Neural progenitor cell (in vitro differentiated cells): ENCODE measurements at regions not wholly inside any gene's neighbourhood (a gene's known extent, or its start where the extent isn't known, plus 50 kb on each side); places are given as distances from the start of the nearest gene placed in this dataset.

Experiments used
- DNase-seq: peaks from one replicate; pipeline ENCODE4 v3.0.0-alpha.2; 2016; ENCODE audit warnings: low spot score
- H2AFZ ChIP-seq: fragments of 200-600 bp; sonication (generic); replicated peaks from 2 replicates; pipeline ENCODE4 v1.6.1; 2016; ENCODE audit warnings: antibody characterized with exemption
- H3F3A ChIP-seq: fragments of 200-600 bp; sonication (generic); 2 replicates; pipeline ENCODE4 v1.6.1; 2016; ENCODE audit warnings: antibody characterized with exemption, low read depth
- H3K27ac ChIP-seq: fragments of 200-600 bp; sonication (generic); 2 replicates; pipeline ENCODE4 v1.5.1; 2016; ENCODE audit warnings: mild to moderate bottlenecking
- H3K27me3 ChIP-seq: fragments of 200-600 bp; sonication (generic); 2 replicates; pipeline ENCODE4 v1.6.1; 2016; ENCODE audit warnings: mild to moderate bottlenecking, moderate library complexity
- H3K36me3 ChIP-seq: fragments of 200-600 bp; sonication (generic); 2 replicates; pipeline ENCODE4 v1.5.1; 2016
- H3K4me1 ChIP-seq: fragments of 200-600 bp; sonication (generic); 2 replicates; pipeline ENCODE4 v1.6.1; 2016; ENCODE audit warnings: mixed run types
- H3K4me2 ChIP-seq: fragments of 200-600 bp; sonication (generic); 2 replicates; pipeline ENCODE4 v1.6.1; 2016
- H3K4me3 ChIP-seq: fragments of 200-600 bp; sonication (generic); 2 replicates; pipeline ENCODE4 v1.5.1; 2016
- H3K79me2 ChIP-seq: fragments of 200-600 bp; sonication (generic); 2 replicates; pipeline ENCODE4 v1.6.1; 2016; ENCODE audit warnings: low read depth
- H3K9ac ChIP-seq: fragments of 200-600 bp; sonication (generic); 2 replicates; pipeline ENCODE4 v1.6.1; 2016
- H3K9me3 ChIP-seq: fragments of 200-600 bp; sonication (generic); 2 replicates; pipeline ENCODE4 v1.5.1; 2016; ENCODE audit warnings: low read depth
- H4K20me1 ChIP-seq: fragments of 200-600 bp; sonication (generic); 2 replicates; pipeline ENCODE4 v1.6.1; 2016; ENCODE audit warnings: low read depth
- H3K27ac Mint-ChIP-seq: 3 replicates; pipeline ENCODE4 v1.8.0; 2021; ENCODE audit warnings: mixed read lengths
- H3K27me3 Mint-ChIP-seq: 2 replicates; pipeline ENCODE4 v1.8.0; 2022; ENCODE audit warnings: low read depth, mild to moderate bottlenecking, inconsistent platforms, moderate library complexity, mixed read lengths; ENCODE audit not compliant: insufficient read depth
- H3K36me3 Mint-ChIP-seq: 3 replicates; pipeline ENCODE4 v1.8.0; 2021; ENCODE audit warnings: mixed read lengths
- H3K4me1 Mint-ChIP-seq: 3 replicates; pipeline ENCODE4 v1.8.0; 2021; ENCODE audit warnings: mixed read lengths
- H3K4me3 Mint-ChIP-seq: 3 replicates; pipeline ENCODE4 v1.8.0; 2021; ENCODE audit warnings: mild to moderate bottlenecking, moderate library complexity, mixed read lengths
- H3K9me3 Mint-ChIP-seq: 3 replicates; pipeline ENCODE4 v1.8.0; 2020; ENCODE audit warnings: mixed read lengths
- CTCF ChIP-seq: fragments of 200-600 bp; sonication (generic); IDR thresholded peaks from 2 replicates; pipeline ENCODE4 v1.5.1; 2017; ENCODE audit warnings: antibody characterized with exemption, mild to moderate bottlenecking
- EZH2 ChIP-seq: fragments of 200-600 bp; sonication (generic); IDR thresholded peaks from 2 replicates; pipeline ENCODE4 v1.6.1; 2017; ENCODE audit warnings: antibody characterized with exemption, mild to moderate bottlenecking, moderate library complexity
- EZH2phosphoT487 ChIP-seq: fragments of 200-600 bp; sonication (generic); IDR thresholded peaks from 2 replicates; pipeline ENCODE4 v1.6.1; 2017; ENCODE audit warnings: antibody characterized with exemption

DNA sequence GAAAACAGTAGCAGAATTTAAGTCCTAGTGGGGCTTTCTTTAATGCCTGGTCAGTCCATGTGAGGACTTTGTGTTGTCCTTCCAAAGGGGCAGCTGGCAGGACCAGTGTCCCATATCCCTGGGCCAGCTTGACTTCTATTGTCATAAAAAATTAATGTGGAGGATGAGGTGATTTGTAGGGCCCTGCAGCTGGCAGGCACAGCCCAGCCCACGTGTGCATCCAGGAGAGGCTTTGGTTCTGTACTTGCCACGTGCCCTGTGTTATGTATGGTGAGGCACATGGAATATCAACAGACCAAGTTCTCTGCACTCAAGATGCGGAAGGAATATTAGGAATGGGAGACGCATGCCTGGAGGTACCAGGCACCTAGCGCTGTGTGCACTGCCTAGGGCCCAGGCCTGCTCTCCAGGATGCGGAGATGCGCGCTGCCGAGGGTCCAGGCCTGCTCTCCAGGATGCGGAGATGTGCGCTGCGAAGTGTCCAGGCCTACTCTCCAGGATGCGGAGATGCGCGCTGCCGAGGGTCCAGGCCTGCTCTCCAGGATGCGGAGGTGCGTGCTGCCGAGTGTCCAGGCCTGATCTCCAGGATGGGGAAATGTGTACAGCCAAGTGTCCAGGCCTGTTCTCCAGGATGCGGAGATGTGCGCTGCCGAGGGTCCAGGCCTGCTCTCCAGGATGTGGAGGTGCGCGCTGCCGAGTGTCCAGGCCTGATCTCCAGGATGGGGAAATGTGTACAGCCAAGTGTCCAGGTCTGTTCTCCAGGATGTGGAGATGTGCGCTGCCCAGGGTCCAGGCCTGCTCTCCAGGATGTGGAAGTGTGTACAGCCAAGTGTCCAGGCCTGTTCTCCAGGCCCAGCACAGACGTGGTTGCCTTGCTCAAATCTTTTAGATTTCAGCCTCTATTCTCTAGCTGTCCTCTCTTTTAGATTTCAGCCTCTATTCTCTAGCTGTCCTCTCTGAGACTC lies 183.3 kb upstream of the ROPN1 start:
- H3K27me3 Mint-ChIP-seq: no peaks in the 10 kb centered on the region
- peaks cover 7% of the 10 kb centered on the region for H3K4me1 Mint-ChIP-seq
- no peak overlapping the region for H3K27ac ChIP-seq
- H3K27ac Mint-ChIP-seq: no peak overlapping the region
- DNase-seq: no peak
- no peak overlapping the region for H3K4me3 Mint-ChIP-seq
- no peaks in the 10 kb centered on the region for H3K79me2 ChIP-seq
- no peak overlapping the region for H3K9ac ChIP-seq
- no peak overlapping the region for H3K4me2 ChIP-seq
- H3K36me3 ChIP-seq: no peaks in the 10 kb centered on the region
- H3K9me3 Mint-ChIP-seq: no peaks in the 10 kb centered on the region
- H3K36me3 Mint-ChIP-seq: no peaks in the 10 kb centered on the region
- H2AFZ ChIP-seq: no peak overlapping the region
- H3F3A ChIP-seq: no peaks in the 10 kb centered on the region
- H4K20me1 ChIP-seq: no peaks in the 10 kb centered on the region
- no peaks in the 10 kb centered on the region for H3K9me3 ChIP-seq
- H3K27me3 ChIP-seq: no peaks in the 10 kb centered on the region
- H3K4me1 ChIP-seq: no peaks in the 10 kb centered on the region
- no peak overlapping the region for H3K4me3 ChIP-seq
- no peak for TF ChIP-seq EZH2phosphoT487

DNA sequence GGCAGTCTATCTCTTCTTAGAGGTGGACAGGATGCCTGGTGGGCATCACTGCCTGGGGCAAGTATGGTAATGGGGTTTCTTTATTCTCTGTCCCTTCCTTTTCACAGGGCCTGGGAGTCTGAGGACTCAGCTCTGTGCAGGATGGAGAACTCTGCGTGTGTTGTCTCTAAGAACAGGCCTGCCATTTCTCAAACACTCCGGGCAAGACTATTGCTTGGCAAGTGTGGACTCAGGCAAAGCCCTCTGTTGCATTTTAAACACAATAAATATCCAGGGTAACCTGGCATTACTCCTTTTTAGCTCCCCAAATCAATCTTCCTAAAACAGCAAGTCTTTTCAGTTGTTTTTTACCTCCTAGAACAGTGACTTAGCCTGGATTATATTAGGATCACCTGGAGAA lies 185.1 kb upstream of the ROPN1 start:
- no peak overlapping the region for H3K4me3 Mint-ChIP-seq
- Histone ChIP-seq H3K27me3 (no peaks in the 10 kb centered on the region), H4K20me1 (no peaks in the 10 kb centered on the region), H3K79me2 (no peaks in the 10 kb centered on the region), H2AFZ (no peak overlapping the region), H3K4me1 (no peaks in the 10 kb centered on the region), H3K4me3 (no peak overlapping the region), H3K9me3 (no peaks in the 10 kb centered on the region), H3F3A (no peaks in the 10 kb centered on the region), H3K9ac (no peak overlapping the region), H3K36me3 (no peaks in the 10 kb centered on the region), H3K4me2 (no peak overlapping the region), H3K27ac (no peak overlapping the region)
- TF ChIP-seq EZH2phosphoT487 (no peak), EZH2 (no peak), CTCF (no peak)
- H3K27ac Mint-ChIP-seq: no peak overlapping the region
- no peaks in the 10 kb centered on the region for H3K27me3 Mint-ChIP-seq
- H3K36me3 Mint-ChIP-seq: no peaks in the 10 kb centered on the region
- H3K4me1 Mint-ChIP-seq: peaks cover 3% of the 10 kb centered on the region
- DNase-seq: no peak
- H3K9me3 Mint-ChIP-seq: no peaks in the 10 kb centered on the region

DNA sequence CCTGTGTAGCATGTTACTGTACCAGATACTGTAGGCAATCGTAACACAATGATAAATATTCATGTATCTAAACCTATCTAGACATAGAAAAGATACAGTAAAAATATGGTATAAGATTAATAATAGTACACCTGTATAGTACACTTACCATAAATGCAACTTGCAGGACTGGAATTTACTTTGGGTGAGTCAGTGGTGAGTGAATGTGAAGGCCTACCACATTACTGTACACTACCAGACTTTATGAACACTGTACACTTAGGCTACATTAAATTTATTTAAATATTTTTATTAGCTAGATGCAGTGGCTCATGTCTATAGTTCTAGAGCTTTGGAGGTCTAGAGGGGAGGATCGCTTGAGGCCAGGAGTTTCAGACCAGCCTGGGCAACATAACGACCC lies 186.6 kb upstream of the ROPN1 start:
- H3K4me1 ChIP-seq: no peaks in the 10 kb centered on the region
- H4K20me1 ChIP-seq: no peaks in the 10 kb centered on the region
- H2AFZ ChIP-seq: no peak overlapping the region
- Mint-ChIP-seq H3K4me3 (no peak overlapping the region), H3K27ac (no peak overlapping the region), H3K4me1 (peaks cover 3% of the 10 kb centered on the region), H3K9me3 (peaks cover 2% of the 10 kb centered on the region), H3K36me3 (no peaks in the 10 kb centered on the region), H3K27me3 (no peaks in the 10 kb centered on the region)
- TF ChIP-seq EZH2phosphoT487 (no peak), EZH2 (no peak), CTCF (no peak)
- DNase-seq: no peak
- H3K36me3 ChIP-seq: no peaks in the 10 kb centered on the region
- H3K9ac ChIP-seq: no peak overlapping the region
- no peak overlapping the region for H3K27ac ChIP-seq
- H3K79me2 ChIP-seq: no peaks in the 10 kb centered on the region
- no peaks in the 10 kb centered on the region for H3F3A ChIP-seq
- no peak overlapping the region for H3K4me2 ChIP-seq
- H3K9me3 ChIP-seq: no peaks in the 10 kb centered on the region
- no peak overlapping the region for H3K4me3 ChIP-seq
- H3K27me3 ChIP-seq: no peaks in the 10 kb centered on the region

GRCh38 chr3:124200407-124200806 lies 208.5 kb upstream of the ROPN1 start:
- Histone ChIP-seq H3K4me2 (no peak overlapping the region), H3K36me3 (no peaks in the 10 kb centered on the region), H2AFZ (no peak overlapping the region), H3K27me3 (no peaks in the 10 kb centered on the region), H3K4me1 (peaks cover 31% of the 10 kb centered on the region), H3F3A (no peaks in the 10 kb centered on the region), H3K79me2 (no peaks in the 10 kb centered on the region), H3K9me3 (no peaks in the 10 kb centered on the region), H4K20me1 (no peaks in the 10 kb centered on the region), H3K27ac (no peak overlapping the region), H3K4me3 (no peak overlapping the region), H3K9ac (no peak overlapping the region)
- H3K9me3 Mint-ChIP-seq: no peaks in the 10 kb centered on the region
- no peak overlapping the region for H3K4me3 Mint-ChIP-seq
- H3K4me1 Mint-ChIP-seq: peaks cover 37% of the 10 kb centered on the region
- peaks cover 2% of the 10 kb centered on the region for H3K27me3 Mint-ChIP-seq
- TF ChIP-seq CTCF: no peak
- no peak for TF ChIP-seq EZH2
- TF ChIP-seq EZH2phosphoT487: no peak
- no peak overlapping the region for H3K27ac Mint-ChIP-seq
- DNase-seq: no peak
- H3K36me3 Mint-ChIP-seq: no peaks in the 10 kb centered on the region
